AG08395 (cell line): ENCODE measurements at regions not wholly inside any gene's neighbourhood (a gene's known extent, or its start where the extent isn't known, plus 50 kb on each side); places are given as distances from the start of the nearest gene placed in this dataset.
A peak's percentile ranks its signal among the peaks of the same experiment; 100 is the strongest.
"Not testable (repeated sequence)": the region's sequence is repeated elsewhere in the genome, so short reads cannot be mapped to it uniquely, and the experiment has no call there.

Experiments used
- DNase-seq: peaks from one replicate; pipeline ENCODE4 v3.0.0; 2012; ENCODE audit warnings: mixed read lengths, low spot score

DNA sequence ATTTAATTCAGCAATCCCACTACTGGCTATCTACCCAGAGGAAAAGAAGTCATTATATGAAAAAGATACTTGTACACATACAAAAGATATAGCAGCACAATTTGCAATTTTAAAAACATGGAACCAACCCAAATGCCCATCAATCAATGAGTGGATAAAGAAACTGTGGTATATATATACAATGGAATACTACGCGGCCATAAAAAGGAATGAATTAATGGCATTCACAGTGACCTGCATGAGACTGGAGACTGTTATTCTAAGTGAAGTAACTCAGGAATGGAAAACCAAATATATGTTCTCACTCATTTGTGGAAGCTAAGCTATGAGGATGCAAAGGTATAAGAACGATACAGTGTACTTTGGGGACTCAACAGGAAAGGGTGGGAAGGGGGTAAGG, 102.8 kb upstream of the KCNMA1 start:
- DNase-seq: not testable (repeated sequence)

DNA sequence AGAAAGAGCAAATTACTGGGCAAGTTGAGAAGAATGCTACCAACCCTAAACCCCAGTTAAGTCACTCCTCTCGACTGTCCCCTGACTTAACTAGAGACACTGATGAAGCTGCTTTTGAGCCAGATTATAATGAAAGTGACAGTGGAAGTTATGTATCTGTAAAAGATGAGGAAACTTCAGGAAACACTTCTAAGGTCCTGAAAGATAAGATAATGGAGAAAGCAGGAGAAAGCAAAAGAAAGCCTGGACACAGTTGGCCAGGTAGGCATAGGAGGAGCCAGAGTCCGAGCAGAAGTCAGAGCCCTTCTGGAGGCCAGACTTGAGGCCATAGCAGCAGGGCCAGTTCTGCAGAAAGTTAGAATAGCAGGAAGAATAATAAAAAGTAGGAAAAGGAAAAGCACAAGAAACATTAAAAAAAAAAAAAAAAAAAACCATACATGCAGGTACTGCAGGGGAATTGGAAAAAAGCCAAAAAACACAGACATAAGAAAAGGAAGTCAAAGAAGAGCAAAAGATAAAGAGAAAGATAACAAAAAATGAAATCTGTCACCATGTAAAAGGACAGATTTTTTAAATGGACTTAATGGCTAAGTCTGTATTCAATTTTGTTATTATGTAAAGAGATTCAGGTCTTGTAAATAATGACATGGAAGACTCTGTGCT, 101.0 kb upstream of the KCNMA1 start:
- no peak for DNase-seq

DNA sequence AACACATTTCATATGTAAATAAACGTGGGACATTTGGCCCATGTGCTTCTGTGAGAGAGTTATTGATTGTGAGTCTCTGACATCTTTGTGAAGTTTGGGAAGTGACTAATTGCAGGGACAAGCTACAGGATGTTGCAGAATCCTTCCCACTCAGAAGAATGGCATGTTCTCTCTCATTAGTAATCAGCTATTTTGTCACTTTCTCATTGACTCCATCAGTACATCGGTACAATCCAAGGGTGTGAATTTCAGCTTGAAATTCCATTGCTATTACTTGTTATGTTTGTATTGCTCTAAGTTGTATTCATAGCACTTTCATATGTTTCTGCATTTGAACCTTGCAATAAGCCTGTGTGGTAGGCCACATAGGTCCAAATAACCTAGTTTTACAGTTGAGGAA, 100.0 kb upstream of the KCNMA1 start:
- DNase-seq: peak; percentile 77

DNA sequence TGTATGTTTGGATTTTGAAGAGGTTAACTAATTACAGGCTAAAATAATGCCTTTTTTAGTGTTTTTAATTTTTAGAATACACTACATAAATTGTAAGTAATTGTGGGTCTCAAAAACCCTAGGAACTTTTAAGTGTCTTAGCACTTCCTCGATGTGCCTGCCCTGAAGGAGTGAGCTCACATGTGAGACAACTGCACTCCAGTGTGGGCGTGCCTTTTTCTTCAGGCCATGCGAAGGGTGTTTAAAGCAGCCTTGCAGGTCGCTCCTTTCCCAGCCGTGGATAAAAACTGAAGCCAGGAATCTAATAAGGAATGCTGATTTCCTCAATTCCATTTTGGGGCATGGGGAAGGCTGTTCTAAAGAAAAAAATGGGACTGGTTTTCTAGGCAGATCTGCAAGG, 97.5 kb upstream of the KCNMA1 start:
- DNase-seq: not testable (repeated sequence)

DNA sequence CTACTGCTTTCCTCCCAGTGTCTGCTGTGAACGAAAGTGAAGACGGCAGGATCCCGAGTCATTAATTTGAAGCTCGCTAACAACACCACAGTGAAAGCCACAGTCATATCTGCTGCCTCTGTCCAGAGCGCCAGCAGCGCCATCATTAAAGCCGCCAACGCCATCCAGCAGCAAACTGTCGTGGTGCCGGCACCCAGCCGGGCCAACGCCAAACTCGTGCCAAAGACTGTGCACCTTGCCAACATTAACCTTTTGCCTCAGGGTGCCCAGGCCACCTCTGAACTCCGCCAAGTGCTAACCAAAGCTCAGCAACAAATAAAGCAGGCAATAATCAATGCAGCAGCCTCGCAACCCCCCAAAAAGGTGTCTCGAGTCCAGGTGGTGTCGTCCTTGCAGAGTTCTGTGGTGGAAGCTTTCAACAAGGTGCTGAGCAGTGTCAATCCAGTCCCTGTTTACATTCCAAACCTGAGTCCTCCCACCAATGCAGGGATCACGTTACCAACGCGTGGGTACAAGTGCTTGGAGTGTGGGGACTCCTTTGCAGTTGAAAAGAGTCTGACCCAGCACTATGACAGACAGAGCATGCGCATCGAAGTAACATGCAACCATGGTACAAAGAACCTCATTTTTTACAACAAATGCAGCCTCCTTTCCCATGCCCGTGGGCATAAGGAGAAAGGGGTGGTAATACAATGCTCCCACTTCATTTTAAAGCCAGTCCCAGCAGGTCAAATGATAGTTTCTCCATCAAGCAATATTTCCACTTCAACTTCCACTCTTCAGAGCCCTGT, 94.8 kb upstream of the KCNMA1 start:
- no peak for DNase-seq

DNA sequence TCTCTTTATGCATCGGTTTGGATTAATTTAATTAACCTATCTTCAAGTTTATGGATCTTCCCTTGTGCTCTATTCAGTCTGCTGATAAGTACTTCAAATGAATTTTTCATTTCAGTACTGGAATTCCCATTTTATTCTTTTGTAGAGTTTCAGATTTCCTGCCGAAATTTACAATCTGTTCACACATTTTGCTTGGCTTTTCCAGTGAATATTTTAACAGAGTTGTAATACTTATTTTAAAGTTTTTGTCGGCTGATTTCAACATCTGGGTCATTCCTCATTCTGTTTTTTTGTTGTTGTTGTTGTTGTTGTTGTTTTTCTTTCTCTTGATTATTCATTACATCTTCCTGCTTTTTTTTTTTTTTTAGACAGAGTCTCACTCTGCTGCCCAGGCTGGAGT, 89.9 kb upstream of the KCNMA1 start:
- DNase-seq: no peak

DNA sequence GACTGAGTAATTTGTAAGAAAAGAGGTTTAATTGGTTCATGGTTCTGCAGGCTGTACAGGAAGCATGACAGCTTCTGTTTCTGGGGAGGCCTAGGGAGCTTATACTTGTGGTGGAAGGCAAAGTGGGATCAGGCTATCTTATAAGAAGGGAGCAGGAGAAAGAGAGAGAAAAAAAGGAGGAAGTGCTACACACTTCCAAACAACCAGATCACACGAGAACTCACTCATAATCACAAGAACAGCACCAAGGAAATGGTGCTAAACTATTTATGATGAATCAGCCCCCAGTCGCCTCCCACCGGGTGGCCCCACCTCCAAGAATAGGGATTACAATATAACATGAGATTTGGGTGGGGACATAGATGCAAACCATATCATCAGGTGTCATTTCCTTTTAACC, 89.1 kb upstream of the KCNMA1 start:
- DNase-seq: no peak

DNA sequence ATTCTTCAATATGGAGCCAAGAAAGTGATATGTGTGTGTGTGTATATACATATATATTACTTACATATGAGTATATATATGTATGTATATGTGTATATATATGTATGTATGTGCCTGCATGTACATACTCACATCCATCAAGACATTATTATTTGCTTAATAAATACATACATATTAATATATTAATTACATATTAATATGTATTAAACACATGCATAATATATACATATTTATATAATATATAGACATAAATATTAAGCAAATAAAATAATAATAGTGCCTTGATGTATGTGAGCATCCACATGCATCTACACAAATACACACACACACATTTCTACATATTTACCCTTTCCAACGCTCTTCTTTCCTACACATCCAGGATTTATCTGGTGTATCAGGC, 88.7 kb upstream of the KCNMA1 start:
- no peak for DNase-seq

DNA sequence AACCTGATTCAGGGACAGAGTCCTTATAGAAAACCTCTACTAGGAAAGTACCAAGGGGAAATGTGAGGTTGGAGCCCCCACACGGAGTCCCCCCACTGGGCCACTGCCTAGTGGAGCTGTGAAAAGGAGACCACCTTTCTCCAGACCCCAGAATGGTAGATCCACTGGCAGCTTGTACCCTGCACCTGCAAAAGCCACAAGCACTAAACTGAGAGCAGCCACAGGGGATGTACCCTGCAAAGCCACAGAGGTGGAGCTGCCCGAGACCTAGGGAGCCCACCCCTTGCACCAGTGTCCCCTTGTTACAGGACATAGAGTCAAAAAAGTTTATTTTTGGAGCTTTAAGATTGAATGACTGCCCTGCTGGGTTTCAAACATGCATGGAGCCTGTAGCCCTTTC, 87.2 kb upstream of the KCNMA1 start:
- no peak for DNase-seq

DNA sequence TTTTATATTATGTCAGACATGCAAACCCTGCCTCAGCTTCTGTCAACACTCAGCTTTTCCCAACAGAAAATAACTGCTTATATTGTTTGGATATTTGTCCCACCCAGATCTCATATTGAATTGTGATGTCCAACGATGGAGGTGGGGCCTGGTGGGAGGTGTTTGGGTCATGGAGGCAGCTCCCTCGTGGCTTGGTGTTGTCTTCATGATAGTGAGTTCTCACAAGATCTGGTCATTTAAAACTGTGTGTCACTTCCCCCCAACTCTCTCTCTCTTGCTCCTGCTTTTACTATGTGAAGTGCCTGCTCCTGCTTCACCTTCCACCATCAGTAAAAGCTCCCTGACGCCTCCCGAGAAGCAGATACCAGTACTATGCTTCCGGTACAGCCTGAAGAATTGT, 85.8 kb upstream of the KCNMA1 start:
- no peak for DNase-seq

DNA sequence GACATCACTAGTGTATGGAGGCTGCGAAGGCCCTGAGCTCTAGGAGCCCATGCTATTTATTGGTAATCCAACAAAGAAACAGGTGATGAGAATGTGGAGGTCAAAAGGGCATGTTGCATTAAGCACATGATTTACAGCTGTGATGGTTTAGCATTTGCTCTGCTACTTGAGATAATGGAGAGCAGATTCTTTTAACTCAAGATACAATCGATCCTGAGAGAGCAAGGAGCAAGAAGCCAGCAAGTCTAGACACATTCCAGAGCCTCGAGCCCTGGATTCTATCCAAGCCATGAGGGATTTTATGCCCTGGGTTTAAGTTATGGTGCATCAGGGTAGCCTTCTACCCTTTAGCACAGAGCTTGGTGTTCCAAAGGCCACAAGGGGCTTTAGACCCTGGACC, 85.3 kb upstream of the KCNMA1 start:
- DNase-seq: not testable (repeated sequence)

DNA sequence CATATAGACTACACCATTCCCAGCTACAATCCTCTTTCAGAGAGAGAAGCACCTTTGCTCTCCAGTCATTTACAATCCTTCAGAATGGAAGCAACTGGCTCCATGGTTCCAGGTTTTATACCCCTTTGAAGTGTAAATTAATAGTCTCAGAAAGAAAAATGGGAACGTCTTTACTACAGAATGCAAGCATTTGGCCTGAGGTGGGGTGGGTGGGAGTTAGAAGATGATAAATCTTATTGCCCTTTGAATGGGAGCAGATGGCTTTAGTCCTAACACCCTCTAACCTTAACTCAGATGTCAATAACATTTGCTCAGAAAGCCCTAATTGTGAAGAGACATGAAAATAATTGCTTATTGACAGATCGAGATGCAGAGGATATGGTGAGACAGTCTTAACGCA, 84.2 kb upstream of the KCNMA1 start:
- no peak for DNase-seq

DNA sequence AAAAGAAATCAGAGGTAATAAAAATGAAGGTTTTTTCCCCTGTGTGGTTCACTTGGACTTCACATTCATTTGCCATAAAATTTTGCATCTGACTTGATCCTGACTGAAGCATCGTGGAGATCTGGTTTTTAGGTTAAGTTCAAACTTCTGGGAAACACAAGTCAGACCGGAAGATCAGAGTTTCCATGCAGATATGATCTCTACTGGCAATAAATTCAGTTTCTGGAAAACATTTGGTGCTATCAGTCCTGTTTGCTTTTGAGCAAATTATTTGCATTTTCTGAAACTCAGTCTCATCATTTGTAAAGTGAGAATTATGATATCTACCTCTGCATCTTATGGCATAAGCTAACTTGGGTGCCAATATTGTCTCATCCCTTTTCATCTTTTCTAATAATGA, 81.3 kb upstream of the KCNMA1 start:
- no peak for DNase-seq

DNA sequence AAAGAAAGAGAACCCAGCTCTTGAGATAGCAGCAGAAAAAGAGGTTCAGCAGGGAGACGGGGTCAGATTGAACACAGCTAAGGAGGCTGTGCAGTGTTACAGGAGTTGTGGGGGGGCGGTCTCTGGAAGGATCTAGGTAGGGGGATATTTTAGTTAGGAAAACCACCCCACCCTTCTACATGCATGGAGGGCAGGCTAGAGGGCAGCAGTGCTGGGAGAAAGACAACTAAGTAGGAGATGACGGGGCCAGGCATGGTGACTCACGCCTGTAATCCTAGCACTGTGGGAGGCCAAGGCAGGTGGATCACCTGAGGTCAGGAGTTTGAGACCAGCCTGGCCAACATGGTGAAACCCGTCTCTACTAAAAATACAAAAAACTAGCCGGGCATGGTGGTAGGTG, 80.7 kb upstream of the KCNMA1 start:
- DNase-seq: not testable (repeated sequence)

DNA sequence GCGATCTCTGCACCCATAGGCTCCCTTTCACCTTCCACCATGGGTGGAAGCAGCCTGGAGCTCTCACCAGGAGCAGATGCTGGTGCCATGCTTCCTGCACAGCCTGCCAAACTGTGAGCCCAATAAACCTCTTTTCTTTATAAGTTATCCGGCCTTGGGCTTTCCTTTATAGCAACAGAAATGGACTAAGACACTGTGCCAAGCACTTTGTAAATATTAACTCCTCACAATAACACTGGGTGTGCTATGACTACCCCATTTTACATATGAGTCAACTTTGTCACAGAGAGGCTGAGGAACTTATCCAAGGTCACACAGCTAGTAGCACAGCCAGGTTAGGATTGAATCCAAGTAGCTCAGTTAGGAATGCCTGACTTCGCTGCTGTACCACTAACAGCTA, 79.7 kb upstream of the KCNMA1 start:
- DNase-seq: no peak

DNA sequence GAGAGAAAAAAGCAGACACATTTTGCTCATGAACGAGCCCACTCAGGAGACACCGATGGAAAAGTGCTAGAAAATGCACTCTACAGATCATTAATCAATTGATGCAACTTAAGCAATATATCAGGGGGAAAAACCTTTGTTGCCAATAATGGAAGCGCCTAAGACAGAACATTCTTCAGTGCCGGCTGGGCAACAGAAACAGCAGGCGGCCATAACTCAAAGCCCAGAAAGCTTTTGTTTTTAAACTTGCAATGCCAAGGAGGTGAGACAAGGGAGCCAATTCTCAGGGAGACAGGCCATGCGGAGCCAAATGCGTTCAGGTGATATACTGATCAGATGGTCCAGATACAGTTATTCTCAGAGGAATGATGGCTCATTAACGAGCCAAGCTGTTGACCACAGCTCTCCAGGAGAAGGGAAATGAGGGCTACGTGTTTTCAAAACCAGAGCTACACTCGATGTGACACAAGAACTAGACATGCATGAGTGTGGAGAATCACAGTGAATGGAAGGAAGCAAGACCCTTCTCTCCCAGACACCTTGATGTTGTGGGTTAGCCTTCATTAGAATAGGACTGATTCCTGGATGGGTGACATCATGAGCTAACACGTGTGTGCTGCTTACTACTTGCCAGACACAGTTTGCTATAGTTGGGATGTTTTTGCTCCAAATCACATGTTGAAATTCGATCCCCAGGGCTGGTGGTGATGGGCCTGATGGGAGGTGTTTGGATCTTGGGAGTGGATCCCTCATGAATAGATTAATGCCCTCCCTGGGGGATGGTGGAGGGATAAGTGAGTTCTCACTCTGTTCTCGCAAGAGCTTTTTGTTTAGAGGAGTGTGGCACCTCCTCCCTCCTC, 79.1 kb upstream of the KCNMA1 start:
- no peak for DNase-seq

DNA sequence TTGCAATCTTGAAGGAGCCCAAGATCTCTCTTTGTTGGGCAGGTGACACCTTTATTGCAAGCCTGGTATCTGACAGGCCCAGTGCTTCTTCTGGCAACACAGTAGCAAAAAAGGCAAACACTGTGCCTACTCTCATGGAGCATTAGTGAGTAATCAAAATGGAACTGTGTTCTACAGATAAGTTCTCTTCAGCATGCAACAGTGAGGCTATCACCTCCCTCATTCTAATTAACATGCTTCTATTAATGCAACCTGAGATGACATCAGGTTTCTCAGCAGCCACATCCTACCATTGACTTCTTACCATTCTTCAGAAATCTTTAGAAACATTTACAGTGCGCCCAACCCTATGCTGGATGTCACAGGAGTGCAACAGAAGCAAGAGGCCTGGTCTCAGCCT, 77.9 kb upstream of the KCNMA1 start:
- no peak for DNase-seq

DNA sequence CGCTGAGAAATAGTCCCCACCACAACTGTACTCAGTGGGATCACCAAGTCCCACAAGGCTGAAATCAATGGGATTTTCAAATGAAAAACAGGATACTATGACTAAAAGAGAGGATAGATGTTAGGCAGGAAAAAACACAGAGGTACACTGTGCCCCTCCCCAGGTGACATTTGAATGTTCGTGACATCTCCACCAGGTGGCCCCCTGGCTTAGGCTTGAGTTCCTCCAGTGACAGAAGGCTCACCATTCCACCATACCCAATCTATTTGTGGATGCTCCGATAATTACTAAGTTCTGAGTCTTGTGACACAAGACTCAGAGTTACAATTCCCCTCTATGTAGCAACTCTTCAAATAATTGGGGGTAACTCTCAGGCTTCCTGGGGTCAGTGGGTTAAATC, 77.5 kb upstream of the KCNMA1 start:
- no peak for DNase-seq

DNA sequence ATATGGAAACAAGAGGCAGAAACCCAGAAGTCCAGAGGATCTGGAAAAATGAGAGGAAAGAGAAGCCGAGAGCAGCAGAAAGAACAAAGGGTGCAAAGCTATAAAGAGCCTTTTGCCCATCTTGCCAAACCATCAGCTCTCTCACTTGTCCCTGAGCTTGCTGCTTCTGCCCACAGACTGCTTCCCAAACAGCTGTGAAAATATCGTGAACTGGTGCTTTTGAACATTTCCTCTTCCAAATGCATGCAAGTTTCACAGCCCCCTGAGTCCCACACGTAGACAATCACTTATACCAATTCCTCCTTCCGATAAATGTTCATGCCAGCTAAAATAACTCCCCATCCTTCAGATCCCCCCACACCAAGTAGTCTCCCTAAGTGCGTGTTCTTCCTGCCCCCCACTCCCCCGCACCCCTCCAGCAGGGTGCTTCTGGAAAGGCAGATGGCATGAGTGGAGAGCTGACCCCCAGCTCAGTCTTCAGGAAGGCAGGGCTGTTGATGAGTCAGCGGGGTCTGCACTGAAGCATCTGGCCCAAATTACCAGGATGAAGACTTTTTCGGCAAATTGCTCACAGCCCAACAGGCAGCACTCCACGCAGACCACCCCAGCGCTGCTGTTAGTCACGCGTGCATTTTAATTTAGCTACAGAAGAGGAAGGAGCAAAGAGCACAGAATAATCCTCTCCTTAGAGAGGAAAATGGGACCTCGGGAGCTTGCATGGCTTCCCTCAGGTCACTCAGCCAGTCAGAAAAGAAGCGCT, 76.1 kb upstream of the KCNMA1 start:
- DNase-seq: peak; percentile 19

DNA sequence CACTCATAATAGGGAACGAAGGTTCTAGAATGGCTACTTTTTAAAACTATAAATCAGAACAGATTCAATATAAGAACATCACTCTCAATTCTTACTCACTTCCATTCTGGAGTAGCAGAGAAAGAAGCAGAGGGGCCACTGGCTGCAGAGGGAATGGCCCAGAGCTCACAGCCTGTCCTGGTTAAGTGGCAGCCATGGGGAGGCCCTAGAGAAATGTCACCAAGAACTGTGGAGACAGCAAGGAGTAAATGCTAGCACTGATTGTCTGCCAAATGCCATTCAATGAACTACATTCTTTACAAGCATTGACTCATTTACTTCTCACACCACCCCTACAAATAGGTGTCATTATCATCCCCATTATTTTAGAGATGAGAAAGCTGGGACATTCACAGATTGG, 74.6 kb upstream of the KCNMA1 start:
- no peak for DNase-seq

DNA sequence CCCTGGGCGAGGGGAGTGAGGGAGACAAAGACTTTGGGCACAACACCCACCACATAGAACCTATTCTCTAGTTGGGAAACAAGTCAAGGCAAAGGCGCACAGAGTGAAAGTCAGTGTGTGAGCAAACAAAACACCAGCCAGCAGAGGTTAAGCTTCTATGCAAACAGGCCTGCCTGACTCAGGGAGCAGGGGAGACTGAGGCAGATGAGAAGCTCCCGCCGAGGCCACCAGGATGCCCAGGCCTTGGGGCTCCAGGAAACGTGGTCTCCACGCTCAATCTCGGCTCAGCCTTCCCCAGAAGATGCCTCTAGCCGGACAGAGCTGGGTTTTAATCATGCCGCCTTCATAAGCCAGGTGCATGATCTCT, 74.1 kb upstream of the KCNMA1 start:
- no peak for DNase-seq
